Skin of body (tissue), 2 donors: ENCODE measurements at regions not wholly inside any gene's neighbourhood (a gene's known extent, or its start where the extent isn't known, plus 50 kb on each side); places are given as distances from the start of the nearest gene placed in this dataset. TPM values are rescaled to one million over a fixed set of nuclear protein-coding genes. Genes with fewer than 3 reads are reported as not detected.

ENCODE experiments used
- DNase-seq: peaks from one replicate; lab custom pipeline; 2025; lab: John Stamatoyannopoulos, UW
- small RNA-seq: library from RNA; depleted of rRNA; stranded (forward); fragments of <200 nt; gene quantifications from one replicate; pipeline ENCODE3, GENCODE V24; 2014; ENCODE audit warnings: low replicate concordance

GRCh38 chr2:123916051-123916450 lies 109.0 kb upstream of the CNTNAP5 start:
- DNase-seq, result no peak

- no peak for DNase-seq
These were observed 108.6 kb upstream of the CNTNAP5 start for GRCh38 chr2:123916531-123916930.

GRCh38 chr2:123917241-123917640 lies 107.8 kb upstream of the CNTNAP5 start:
- DNase-seq, result no peak

GRCh38 chr2:123928358-123928757 lies 96.7 kb upstream of the CNTNAP5 start:
- DNase-seq, result no peak

GRCh38 chr2:123935405-123935804 lies 89.7 kb upstream of the CNTNAP5 start:
- DNase-seq, result no peak

GRCh38 chr2:123953846-123954245 lies 71.2 kb upstream of the CNTNAP5 start:
- DNase-seq, result no peak

- no peak for DNase-seq
These were observed 67.1 kb upstream of the CNTNAP5 start for GRCh38 chr2:123958011-123958410.

GRCh38 chr2:123961576-123961975 lies 63.5 kb upstream of the CNTNAP5 start:
- DNase-seq, result no peak

- DNase-seq, result no peak
These were observed 53.3 kb upstream of the CNTNAP5 start for GRCh38 chr2:123971564-123972318.

Small RNAs in the stretch of these regions (small RNA-seq; reads per million reads assigned to genes)
- not detected for gene AC064859.1
